ENCODE measurements at regions not wholly inside any gene's neighbourhood (a gene's known extent, or its start where the extent isn't known, plus 50 kb on each side); places are given as distances from the start of the nearest gene placed in this dataset.
A peak's percentile ranks its signal among the peaks of the same experiment; 100 is the strongest.
"Not testable (repeated sequence)": the region's sequence is repeated elsewhere in the genome, so short reads cannot be mapped to it uniquely, and the experiment has no call there.

DNA sequence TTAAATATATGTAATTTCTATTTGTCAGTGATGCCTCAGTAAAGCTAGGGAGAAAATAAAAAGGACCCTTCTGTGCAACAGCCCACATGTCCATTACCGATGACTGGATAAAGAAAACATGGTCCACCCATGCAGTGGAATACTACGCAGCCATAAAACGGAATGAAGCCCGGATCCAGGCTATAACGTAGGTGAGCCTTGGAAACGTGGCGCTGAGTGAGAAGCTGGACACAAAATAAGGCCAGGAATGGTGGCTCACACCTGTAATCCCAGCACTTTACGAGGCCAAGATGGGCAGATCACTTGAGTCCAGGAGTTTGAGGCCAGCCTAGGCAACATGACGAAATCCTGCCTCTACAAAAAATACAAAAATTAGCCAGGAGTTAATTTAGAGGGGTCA is 98.2 kb downstream of the CRLF3 start:
- CTCF ChIA-PET: interaction anchor here (1.4 kb wide), 1 partner anchor 9 kb away, joined by 6 read pairs; no protein-coding TSS in a partner anchor
- POLR2A ChIA-PET: not testable (repeated sequence)

GRCh38 chr17:30724034-30724650 is 100.3 kb downstream of the CRLF3 start:
- H3K4me1 ChIP-seq (ENCODE audit: control extremely low read depth in 1 of 4, control insufficient read depth in 4 of 4, insufficient read depth in 4 of 4, low read length in 3 of 4): peaks cover 0 to 23% (median 13%) of the 10 kb centered on the region in 4 experiments
- DNase-seq: peak in 2 of 3 donors; percentile 58 to 62
- WGBS (ENCODE audit: insufficient coverage): 21% methylated on average over 4 of the region's 11 CpGs
- CTCF ChIA-PET; H3K27ac ChIP-seq (ENCODE audit: insufficient read depth in 1 of 2, low read depth in 1 of 2, low read length in 2 of 2, poor library complexity in 1 of 2, severe bottlenecking in 2 of 2); H3K36me3 ChIP-seq (ENCODE audit: control insufficient read depth in 4 of 4, insufficient read depth in 4 of 4, low read length in 3 of 4); H3K9me3 ChIP-seq (ENCODE audit: control extremely low read depth in 1 of 5, control insufficient read depth in 4 of 5, insufficient read depth in 2 of 5, low read depth in 1 of 5, low read length in 4 of 5); H3K27me3 ChIP-seq (replicated peaks in 2 of 5; ENCODE audit: control insufficient read depth in 4 of 5, insufficient read depth in 5 of 5, low read length in 4 of 5); H3K4me3 ChIP-seq (ENCODE audit: control insufficient read depth in 1 of 7, extremely low read depth in 1 of 7, insufficient read depth in 4 of 7, low read depth in 2 of 7, low read length in 6 of 7); POLR2A ChIA-PET: not testable (repeated sequence)

More for the DNA sequence above, 98.2 kb downstream of the CRLF3 start:
- not testable (repeated sequence) for H3K27me3 ChIP-seq (replicated peaks in 2 of 5; ENCODE audit: control insufficient read depth in 4 of 5, insufficient read depth in 5 of 5, low read length in 4 of 5); H3K27ac ChIP-seq (ENCODE audit: insufficient read depth in 1 of 2, low read depth in 1 of 2, low read length in 2 of 2, poor library complexity in 1 of 2, severe bottlenecking in 2 of 2); H3K4me3 ChIP-seq (ENCODE audit: control insufficient read depth in 1 of 7, extremely low read depth in 1 of 7, insufficient read depth in 4 of 7, low read depth in 2 of 7, low read length in 6 of 7); DNase-seq; H3K36me3 ChIP-seq (ENCODE audit: control insufficient read depth in 4 of 4, insufficient read depth in 4 of 4, low read length in 3 of 4); H3K9me3 ChIP-seq (ENCODE audit: control extremely low read depth in 1 of 5, control insufficient read depth in 4 of 5, insufficient read depth in 2 of 5, low read depth in 1 of 5, low read length in 4 of 5)
- WGBS (ENCODE audit: insufficient coverage): 98% methylated on average over 8 of the region's 9 CpGs
- H3K4me1 ChIP-seq (ENCODE audit: control extremely low read depth in 1 of 4, control insufficient read depth in 4 of 4, insufficient read depth in 4 of 4, low read length in 3 of 4): peaks cover 0 to 36% (median 21%) of the 10 kb centered on the region in 4 experiments

DNA sequence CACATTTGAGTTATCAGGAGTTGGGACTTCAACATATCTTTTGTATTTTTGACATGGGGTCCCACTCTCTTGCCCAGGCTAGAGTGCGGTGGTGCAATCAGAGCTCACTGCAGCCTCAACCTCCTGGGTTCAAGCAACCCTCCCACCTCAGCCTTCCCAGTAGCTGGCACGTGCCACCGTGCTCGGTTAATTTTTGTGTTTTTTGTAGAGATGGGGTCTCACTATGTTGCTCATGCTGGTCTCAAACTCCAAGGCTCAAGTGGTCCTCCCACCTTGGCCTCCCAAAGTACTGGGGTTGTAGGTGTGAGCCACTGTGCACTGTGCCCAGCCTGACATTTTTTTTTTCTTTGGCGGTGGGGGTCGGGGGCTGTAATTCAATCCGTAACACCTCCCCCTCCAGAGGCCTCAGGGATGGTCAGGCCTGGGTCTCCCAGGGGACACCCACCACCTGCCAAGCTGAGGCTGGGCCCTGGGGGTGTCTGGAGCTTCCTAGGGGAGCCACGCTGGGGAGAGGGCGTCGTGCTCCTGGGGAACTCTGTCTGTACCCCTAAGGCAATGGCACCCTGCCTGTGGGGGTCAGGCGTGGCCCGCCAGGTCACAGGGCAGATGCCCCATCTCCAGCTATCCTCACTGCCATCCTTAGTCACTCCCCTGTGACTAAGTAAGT is 102.2 kb downstream of the CRLF3 start:
- H3K27me3 ChIP-seq (replicated peaks in 2 of 5; ENCODE audit: control insufficient read depth in 4 of 5, insufficient read depth in 5 of 5, low read length in 4 of 5); H3K27ac ChIP-seq (ENCODE audit: insufficient read depth in 1 of 2, low read depth in 1 of 2, low read length in 2 of 2, poor library complexity in 1 of 2, severe bottlenecking in 2 of 2); POLR2A ChIA-PET; H3K4me1 ChIP-seq (ENCODE audit: control extremely low read depth in 1 of 4, control insufficient read depth in 4 of 4, insufficient read depth in 4 of 4, low read length in 3 of 4); DNase-seq; CTCF ChIA-PET; H3K4me3 ChIP-seq (ENCODE audit: control insufficient read depth in 1 of 7, extremely low read depth in 1 of 7, insufficient read depth in 4 of 7, low read depth in 2 of 7, low read length in 6 of 7); H3K36me3 ChIP-seq (ENCODE audit: control insufficient read depth in 4 of 4, insufficient read depth in 4 of 4, low read length in 3 of 4); H3K9me3 ChIP-seq (ENCODE audit: control extremely low read depth in 1 of 5, control insufficient read depth in 4 of 5, insufficient read depth in 2 of 5, low read depth in 1 of 5, low read length in 4 of 5): not testable (repeated sequence)
- 100% methylated on average over 5 of the region's 12 CpGs for WGBS (ENCODE audit: insufficient coverage)

- H3K4me3 ChIP-seq (ENCODE audit: control insufficient read depth in 1 of 7, extremely low read depth in 1 of 7, insufficient read depth in 4 of 7, low read depth in 2 of 7, low read length in 6 of 7); H3K36me3 ChIP-seq (ENCODE audit: control insufficient read depth in 4 of 4, insufficient read depth in 4 of 4, low read length in 3 of 4); H3K27me3 ChIP-seq (replicated peaks in 2 of 5; ENCODE audit: control insufficient read depth in 4 of 5, insufficient read depth in 5 of 5, low read length in 4 of 5); CTCF ChIA-PET; H3K27ac ChIP-seq (ENCODE audit: insufficient read depth in 1 of 2, low read depth in 1 of 2, low read length in 2 of 2, poor library complexity in 1 of 2, severe bottlenecking in 2 of 2); H3K4me1 ChIP-seq (ENCODE audit: control extremely low read depth in 1 of 4, control insufficient read depth in 4 of 4, insufficient read depth in 4 of 4, low read length in 3 of 4); H3K9me3 ChIP-seq (ENCODE audit: control extremely low read depth in 1 of 5, control insufficient read depth in 4 of 5, insufficient read depth in 2 of 5, low read depth in 1 of 5, low read length in 4 of 5); DNase-seq: not testable (repeated sequence)
- WGBS (ENCODE audit: insufficient coverage): 90% methylated on average over 4 of the region's 5 CpGs
- POLR2A ChIA-PET: interaction anchor here (0.5 kb wide), 1 partner anchor 125 kb away, joined by 3 read pairs; no protein-coding TSS in a partner anchor
Observed at GRCh38 chr17:30720971-30721370, 103.5 kb downstream of the CRLF3 start.

- DNase-seq: no peak
- Histone ChIP-seq H3K4me1 (ENCODE audit: control extremely low read depth in 1 of 4, control insufficient read depth in 4 of 4, insufficient read depth in 4 of 4, low read length in 3 of 4) (peaks cover 0 to 10% (median 2%) of the 10 kb centered on the region in 4 experiments), H3K36me3 (ENCODE audit: control insufficient read depth in 4 of 4, insufficient read depth in 4 of 4, low read length in 3 of 4) (peaks cover 0 to 8% (median 2%) of the 10 kb centered on the region in 4 experiments), H3K9me3 (ENCODE audit: control extremely low read depth in 1 of 5, control insufficient read depth in 4 of 5, insufficient read depth in 2 of 5, low read depth in 1 of 5, low read length in 4 of 5) (no peaks in the 10 kb centered on the region), H3K27ac (ENCODE audit: insufficient read depth in 1 of 2, low read depth in 1 of 2, low read length in 2 of 2, poor library complexity in 1 of 2, severe bottlenecking in 2 of 2) (no peak overlapping the region), H3K4me3 (ENCODE audit: control insufficient read depth in 1 of 7, extremely low read depth in 1 of 7, insufficient read depth in 4 of 7, low read depth in 2 of 7, low read length in 6 of 7) (no peak overlapping the region), H3K27me3 (replicated peaks in 2 of 5; ENCODE audit: control insufficient read depth in 4 of 5, insufficient read depth in 5 of 5, low read length in 4 of 5) (no peaks in the 10 kb centered on the region)
- 100% methylated on average over 5 of the region's 14 CpGs for WGBS (ENCODE audit: insufficient coverage)
- POLR2A ChIA-PET: no interaction called here
- CTCF ChIA-PET: interaction anchor here (1.1 kb wide), 1 partner anchor 70 kb away, joined by 3 read pairs; no protein-coding TSS in a partner anchor
Observed at GRCh38 chr17:30720013-30720471, 104.5 kb downstream of the CRLF3 start.

DNA sequence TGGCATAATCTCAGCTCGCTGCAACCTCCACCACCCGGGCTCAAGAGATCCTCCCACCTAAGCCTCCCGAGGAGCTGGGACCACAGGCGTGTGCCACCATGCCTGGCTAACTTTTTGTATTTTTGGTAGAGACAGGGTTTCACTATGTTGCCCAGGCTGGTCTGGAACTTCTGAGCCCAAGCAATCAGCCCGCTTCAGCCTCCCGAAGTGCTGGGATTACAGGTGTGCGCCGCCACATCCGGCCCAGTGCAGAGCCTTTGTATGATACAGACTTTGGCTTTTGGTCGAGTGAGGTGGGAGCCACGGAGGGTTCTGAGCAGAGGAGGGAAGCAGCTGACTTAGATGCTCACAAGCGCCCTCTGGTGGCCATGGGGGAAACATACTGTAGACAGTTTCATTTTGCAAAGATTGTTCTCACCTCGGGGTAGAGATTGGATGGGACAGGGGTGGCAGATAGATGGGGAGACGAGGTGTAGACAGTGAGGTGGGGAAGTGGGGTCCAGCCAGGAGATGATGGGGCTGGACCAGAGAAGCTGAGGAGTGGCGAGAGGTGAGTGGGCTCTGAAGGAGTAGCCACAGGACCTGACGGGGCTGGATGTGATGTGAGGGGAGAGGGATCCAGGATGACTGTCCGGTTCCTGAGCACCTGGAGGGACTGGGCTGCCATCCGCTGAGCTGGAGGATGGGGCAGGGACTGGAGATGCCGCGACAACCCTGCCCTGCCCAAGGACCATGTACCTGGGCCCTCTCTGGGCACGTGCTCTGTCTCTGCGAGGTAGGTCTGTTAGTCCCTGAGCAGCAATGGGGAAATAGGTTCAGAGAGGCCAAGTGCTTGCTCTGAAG is 105.1 kb downstream of the CRLF3 start:
- H3K4me1 ChIP-seq (ENCODE audit: control extremely low read depth in 1 of 4, control insufficient read depth in 4 of 4, insufficient read depth in 4 of 4, low read length in 3 of 4); H3K27me3 ChIP-seq (replicated peaks in 2 of 5; ENCODE audit: control insufficient read depth in 4 of 5, insufficient read depth in 5 of 5, low read length in 4 of 5); H3K9me3 ChIP-seq (ENCODE audit: control extremely low read depth in 1 of 5, control insufficient read depth in 4 of 5, insufficient read depth in 2 of 5, low read depth in 1 of 5, low read length in 4 of 5); H3K4me3 ChIP-seq (ENCODE audit: control insufficient read depth in 1 of 7, extremely low read depth in 1 of 7, insufficient read depth in 4 of 7, low read depth in 2 of 7, low read length in 6 of 7); H3K27ac ChIP-seq (ENCODE audit: insufficient read depth in 1 of 2, low read depth in 1 of 2, low read length in 2 of 2, poor library complexity in 1 of 2, severe bottlenecking in 2 of 2); H3K36me3 ChIP-seq (ENCODE audit: control insufficient read depth in 4 of 4, insufficient read depth in 4 of 4, low read length in 3 of 4); POLR2A ChIA-PET: not testable (repeated sequence)
- peak; percentile 72 to 86 (median 81) for DNase-seq
- WGBS (ENCODE audit: insufficient coverage): 88% methylated on average over 14 of the region's 22 CpGs
- CTCF ChIA-PET: interaction anchor here (0.7 to 1.1 kb wide), 3 partner anchors 8 to 69 kb away, joined by 3 to 6 read pairs (median 6); no protein-coding TSS in a partner anchor
